ENCODE measurements at regions not wholly inside any gene's neighbourhood (a gene's known extent, or its start where the extent isn't known, plus 50 kb on each side); places are given as distances from the start of the nearest gene placed in this dataset.

GRCh38 chr14:85221832-85222231, 308.1 kb upstream of the FLRT2 start:
- Mint-ChIP-seq H3K4me1 (peaks cover 26% of the 10 kb centered on the region), H3K9me3 (no peaks in the 10 kb centered on the region; the same call in 2 of the 3 replicates), H3K27ac (no peak overlapping the region), H3K27me3 (ENCODE audit: insufficient read depth, low read depth, poor library complexity) (peaks cover 3% of the 10 kb centered on the region), H3K4me3 (no peak overlapping the region), H3K36me3 (ENCODE audit: low read depth) (no peaks in the 10 kb centered on the region; the same call in 2 of the 3 replicates)
- no peaks in the 10 kb centered on the region for H3K27me3 ChIP-seq (ENCODE audit: insufficient read depth)
- no peak overlapping the region for H2AFZ ChIP-seq
- peaks cover 37% of the 10 kb centered on the region for H3K4me1 ChIP-seq (ENCODE audit: insufficient read depth)
- H3K4me3 ChIP-seq, result no peak overlapping the region
- no peak for TF ChIP-seq JUNB (IDR thresholded peaks at IDR 0.05; ENCODE audit: unreplicated experiment)
- no peak for TF ChIP-seq ZNF462 (CRISPR knock-in tag; IDR thresholded peaks at IDR 0.05)
- no peak for TF ChIP-seq EZH2 (IDR thresholded peaks at IDR 0.05; ENCODE audit: low read depth, unreplicated experiment)
- no peak for TF ChIP-seq CREB1 (CRISPR knock-in tag; IDR thresholded peaks at IDR 0.05; ENCODE audit: low read depth)
- TF ChIP-seq STAT1 (IDR thresholded peaks at IDR 0.05; ENCODE audit: unreplicated experiment), result no peak
- H3K36me3 ChIP-seq (ENCODE audit: insufficient read depth), result no peaks in the 10 kb centered on the region
- H4K20me1 ChIP-seq (replicated peaks; ENCODE audit: insufficient read depth), result no peaks in the 10 kb centered on the region
- H3K79me2 ChIP-seq (replicated peaks; ENCODE audit: insufficient read depth), result no peaks in the 10 kb centered on the region
- ATAC-seq (no peak), DNase-seq (ENCODE audit: low spot score) (no peak)
- 0 out of 2 replicates have a peak, but pooled peaks cover 6% of the 10 kb centered on the region for H3K9me2 ChIP-seq (ENCODE audit: insufficient read depth)
- no peak overlapping the region for H3K27ac ChIP-seq (ENCODE audit: low read depth)
- no peaks in the 10 kb centered on the region for H3F3A ChIP-seq (replicated peaks; ENCODE audit: low read depth)
- H3K4me2 ChIP-seq, result peak overlapping the region; percentile 33; the same call in 1 of the 2 replicates

DNA sequence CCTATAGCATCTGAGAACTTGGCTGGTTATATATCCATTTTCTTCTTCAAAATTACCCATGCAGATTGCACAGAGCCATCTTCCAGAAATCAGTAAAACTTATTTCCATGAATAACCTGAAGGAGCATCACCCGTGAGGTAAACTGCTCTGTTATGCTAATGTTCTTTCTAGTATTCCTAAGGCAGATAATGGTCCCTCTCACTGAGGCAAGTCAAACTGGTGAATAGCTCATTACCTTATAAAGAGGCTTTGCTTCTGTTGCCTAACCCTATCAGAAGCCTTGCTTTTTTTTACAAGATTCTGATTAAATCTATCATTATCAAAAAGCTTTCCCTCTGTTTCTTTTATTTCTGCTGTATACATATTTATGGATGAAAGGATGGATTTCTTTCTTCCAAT, 307.6 kb upstream of the FLRT2 start:
- Histone ChIP-seq H3K36me3 (ENCODE audit: insufficient read depth) (no peaks in the 10 kb centered on the region), H3K79me2 (replicated peaks; ENCODE audit: insufficient read depth) (no peaks in the 10 kb centered on the region), H2AFZ (no peak overlapping the region), H3K9me2 (ENCODE audit: insufficient read depth) (0 out of 2 replicates have a peak, but pooled peaks cover 6% of the 10 kb centered on the region), H3K27me3 (ENCODE audit: insufficient read depth) (no peaks in the 10 kb centered on the region), H3K4me1 (ENCODE audit: insufficient read depth) (peaks cover 37% of the 10 kb centered on the region), H3F3A (replicated peaks; ENCODE audit: low read depth) (no peaks in the 10 kb centered on the region), H4K20me1 (replicated peaks; ENCODE audit: insufficient read depth) (no peaks in the 10 kb centered on the region), H3K27ac (ENCODE audit: low read depth) (no peak overlapping the region), H3K4me2 (peak overlapping the region; percentile 33; the same call in 1 of the 2 replicates), H3K4me3 (no peak overlapping the region)
- no peak for TF ChIP-seq ZNF114 (CRISPR knock-in tag; IDR thresholded peaks at IDR 0.05)
- TF ChIP-seq JUNB (IDR thresholded peaks at IDR 0.05; ENCODE audit: unreplicated experiment), result no peak
- TF ChIP-seq EZH2phosphoT487 (IDR thresholded peaks at IDR 0.05; ENCODE audit: unreplicated experiment), result no peak
- TF ChIP-seq, protein P1, sequence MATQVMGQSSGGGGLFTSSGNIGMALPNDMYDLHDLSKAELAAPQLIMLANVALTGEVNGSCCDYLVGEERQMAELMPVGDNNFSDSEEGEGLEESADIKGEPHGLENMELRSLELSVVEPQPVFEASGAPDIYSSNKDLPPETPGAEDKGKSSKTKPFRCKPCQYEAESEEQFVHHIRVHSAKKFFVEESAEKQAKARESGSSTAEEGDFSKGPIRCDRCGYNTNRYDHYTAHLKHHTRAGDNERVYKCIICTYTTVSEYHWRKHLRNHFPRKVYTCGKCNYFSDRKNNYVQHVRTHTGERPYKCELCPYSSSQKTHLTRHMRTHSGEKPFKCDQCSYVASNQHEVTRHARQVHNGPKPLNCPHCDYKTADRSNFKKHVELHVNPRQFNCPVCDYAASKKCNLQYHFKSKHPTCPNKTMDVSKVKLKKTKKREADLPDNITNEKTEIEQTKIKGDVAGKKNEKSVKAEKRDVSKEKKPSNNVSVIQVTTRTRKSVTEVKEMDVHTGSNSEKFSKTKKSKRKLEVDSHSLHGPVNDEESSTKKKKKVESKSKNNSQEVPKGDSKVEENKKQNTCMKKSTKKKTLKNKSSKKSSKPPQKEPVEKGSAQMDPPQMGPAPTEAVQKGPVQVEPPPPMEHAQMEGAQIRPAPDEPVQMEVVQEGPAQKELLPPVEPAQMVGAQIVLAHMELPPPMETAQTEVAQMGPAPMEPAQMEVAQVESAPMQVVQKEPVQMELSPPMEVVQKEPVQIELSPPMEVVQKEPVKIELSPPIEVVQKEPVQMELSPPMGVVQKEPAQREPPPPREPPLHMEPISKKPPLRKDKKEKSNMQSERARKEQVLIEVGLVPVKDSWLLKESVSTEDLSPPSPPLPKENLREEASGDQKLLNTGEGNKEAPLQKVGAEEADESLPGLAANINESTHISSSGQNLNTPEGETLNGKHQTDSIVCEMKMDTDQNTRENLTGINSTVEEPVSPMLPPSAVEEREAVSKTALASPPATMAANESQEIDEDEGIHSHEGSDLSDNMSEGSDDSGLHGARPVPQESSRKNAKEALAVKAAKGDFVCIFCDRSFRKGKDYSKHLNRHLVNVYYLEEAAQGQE (IDR thresholded peaks at IDR 0.05; ENCODE audit: unreplicated experiment), result no peak
- peak; percentile 41; the same call in 1 of the 2 replicates for TF ChIP-seq NANOG (IDR thresholded peaks at IDR 0.05; ENCODE audit: borderline replicate concordance)
- Mint-ChIP-seq H3K4me3 (no peak overlapping the region), H3K4me1 (peaks cover 26% of the 10 kb centered on the region), H3K27me3 (ENCODE audit: insufficient read depth, low read depth, poor library complexity) (peaks cover 3% of the 10 kb centered on the region), H3K27ac (no peak overlapping the region), H3K9me3 (no peaks in the 10 kb centered on the region; the same call in 2 of the 3 replicates), H3K36me3 (ENCODE audit: low read depth) (no peaks in the 10 kb centered on the region; the same call in 2 of the 3 replicates)
- ATAC-seq (peak; percentile 75), DNase-seq (ENCODE audit: low spot score) (no peak)

Data from GM23338 (cell line).